ENCODE measurements at regions not wholly inside any gene's neighbourhood (a gene's known extent, or its start where the extent isn't known, plus 50 kb on each side); places are given as distances from the start of the nearest gene placed in this dataset.

DNA sequence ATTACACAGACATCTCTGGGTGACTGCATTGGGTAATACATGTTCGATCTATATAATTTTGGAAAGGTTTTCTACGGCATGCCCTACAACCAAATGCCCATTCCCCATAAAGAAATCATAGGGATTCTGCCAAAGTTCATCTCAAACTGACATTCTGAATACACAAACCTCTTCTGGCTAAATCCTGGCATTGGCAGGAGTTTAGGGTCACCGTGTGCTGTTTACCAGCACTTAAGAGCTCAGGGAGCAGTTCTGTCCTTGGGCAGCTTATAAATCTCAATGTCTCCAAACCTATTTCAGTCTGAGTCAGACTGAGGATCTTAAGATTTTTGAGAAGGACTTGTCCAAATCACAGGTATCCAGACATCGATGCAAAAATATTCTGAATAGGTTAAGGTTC lies 809.6 kb upstream of the LRRN3 start:
- TF ChIP-seq POLR2A (IDR thresholded peaks at IDR 0.05; ENCODE audit: low read depth, low read length) (no peak), SPI1 (IDR thresholded peaks at IDR 0.05; ENCODE audit: low read depth, low read length) (no peak), POLR2AphosphoS5 (IDR thresholded peaks at IDR 0.05; ENCODE audit: low read depth, low read length) (no peak), TAF1 (IDR thresholded peaks at IDR 0.05; ENCODE audit: low read depth, low read length) (no peak), PAX5 (IDR thresholded peaks at IDR 0.05; ENCODE audit: insufficient read depth, low read length, severe bottlenecking) (no peak), POU2F2 (IDR thresholded peaks at IDR 0.05; ENCODE audit: low read depth, low read length) (no peak)

All from GM12891 (cell line).